ENCODE measurements at regions not wholly inside any gene's neighbourhood (a gene's known extent, or its start where the extent isn't known, plus 50 kb on each side); places are given as distances from the start of the nearest gene placed in this dataset.
A peak's percentile ranks its signal among the peaks of the same experiment; 100 is the strongest.

DNA sequence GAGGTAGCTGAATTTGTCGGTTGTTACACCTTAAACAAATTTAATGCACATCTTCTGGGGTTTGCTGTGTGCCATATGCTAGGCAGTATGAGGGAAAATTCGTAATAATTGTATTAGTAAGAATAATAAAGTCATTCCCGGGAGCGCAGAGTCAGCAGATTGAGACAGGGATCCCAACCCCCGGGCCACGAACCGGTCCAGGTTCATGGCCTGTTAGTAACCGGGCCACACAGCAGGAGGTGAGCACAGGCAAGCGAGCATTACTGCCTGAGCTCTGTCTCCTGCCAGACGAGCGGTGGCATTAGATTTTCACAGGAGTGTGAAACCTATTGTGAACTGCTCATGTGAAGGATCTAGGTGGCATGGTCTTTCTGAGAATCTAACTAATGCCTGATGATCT is 114.9 kb downstream of the PCDH7 start:
- H3K27ac ChIP-seq (ENCODE audit: low read depth, low read length): peak overlapping the region; percentile 100
- intact Hi-C loops (cut with micrococcal nuclease): loop anchor here (5.0 kb wide), 1 partner anchor 118 kb away; no protein-coding TSS in a partner anchor
- TF ChIP-seq POLR2AphosphoS5 (IDR thresholded peaks at IDR 0.05; ENCODE audit: low read depth, low read length) (peak; percentile 26; the same call in 1 of the 2 replicates), EZH2phosphoT487 (IDR thresholded peaks at IDR 0.05; ENCODE audit: borderline replicate concordance) (no peak)
- TF ChIP-seq, protein P1, sequence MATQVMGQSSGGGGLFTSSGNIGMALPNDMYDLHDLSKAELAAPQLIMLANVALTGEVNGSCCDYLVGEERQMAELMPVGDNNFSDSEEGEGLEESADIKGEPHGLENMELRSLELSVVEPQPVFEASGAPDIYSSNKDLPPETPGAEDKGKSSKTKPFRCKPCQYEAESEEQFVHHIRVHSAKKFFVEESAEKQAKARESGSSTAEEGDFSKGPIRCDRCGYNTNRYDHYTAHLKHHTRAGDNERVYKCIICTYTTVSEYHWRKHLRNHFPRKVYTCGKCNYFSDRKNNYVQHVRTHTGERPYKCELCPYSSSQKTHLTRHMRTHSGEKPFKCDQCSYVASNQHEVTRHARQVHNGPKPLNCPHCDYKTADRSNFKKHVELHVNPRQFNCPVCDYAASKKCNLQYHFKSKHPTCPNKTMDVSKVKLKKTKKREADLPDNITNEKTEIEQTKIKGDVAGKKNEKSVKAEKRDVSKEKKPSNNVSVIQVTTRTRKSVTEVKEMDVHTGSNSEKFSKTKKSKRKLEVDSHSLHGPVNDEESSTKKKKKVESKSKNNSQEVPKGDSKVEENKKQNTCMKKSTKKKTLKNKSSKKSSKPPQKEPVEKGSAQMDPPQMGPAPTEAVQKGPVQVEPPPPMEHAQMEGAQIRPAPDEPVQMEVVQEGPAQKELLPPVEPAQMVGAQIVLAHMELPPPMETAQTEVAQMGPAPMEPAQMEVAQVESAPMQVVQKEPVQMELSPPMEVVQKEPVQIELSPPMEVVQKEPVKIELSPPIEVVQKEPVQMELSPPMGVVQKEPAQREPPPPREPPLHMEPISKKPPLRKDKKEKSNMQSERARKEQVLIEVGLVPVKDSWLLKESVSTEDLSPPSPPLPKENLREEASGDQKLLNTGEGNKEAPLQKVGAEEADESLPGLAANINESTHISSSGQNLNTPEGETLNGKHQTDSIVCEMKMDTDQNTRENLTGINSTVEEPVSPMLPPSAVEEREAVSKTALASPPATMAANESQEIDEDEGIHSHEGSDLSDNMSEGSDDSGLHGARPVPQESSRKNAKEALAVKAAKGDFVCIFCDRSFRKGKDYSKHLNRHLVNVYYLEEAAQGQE (IDR thresholded peaks at IDR 0.05; ENCODE audit: low read depth): no peak

DNA sequence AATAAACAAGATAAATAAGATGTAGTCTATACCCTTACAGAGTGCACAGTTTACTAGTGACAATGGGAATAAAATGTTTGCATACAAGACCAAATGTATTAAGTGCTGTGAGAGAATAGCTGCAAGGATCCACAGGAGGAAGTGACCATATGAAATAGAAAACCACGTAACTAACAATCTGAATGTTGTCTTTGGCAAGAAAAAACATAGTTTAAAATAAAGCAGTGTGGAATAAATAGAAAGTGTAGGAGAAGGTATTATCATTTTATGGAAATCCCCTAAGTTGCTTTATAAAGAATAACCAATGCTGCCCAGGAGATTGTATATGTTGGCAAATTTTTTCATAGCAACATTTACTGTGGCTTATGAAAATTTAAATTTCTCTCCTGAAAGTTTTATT is 116.1 kb downstream of the PCDH7 start:
- peaks cover 98% of the 10 kb centered on the region for H3K79me2 ChIP-seq (ENCODE audit: insufficient read depth, low read length)
- H3K4me3 ChIP-seq (replicated peaks in 1 of 2; ENCODE audit: low read depth in 1 of 2, low read length in 2 of 2): 0 out of 4 replicates have a peak overlapping the region, but pooled peaks of 1 of the 2 experiments have one; percentile 2
- H3K9me2 ChIP-seq (ENCODE audit: insufficient read depth): no peaks in the 10 kb centered on the region
- no peak overlapping the region for H2AFZ ChIP-seq (ENCODE audit: low read depth, low read length, poor library complexity, severe bottlenecking)
- TF ChIP-seq CEBPB (IDR thresholded peaks at IDR 0.05; ENCODE audit: low read depth) (0 out of 2 replicates have a peak, but pooled peaks have one; percentile 8), EZH2 (IDR thresholded peaks at IDR 0.05) (no peak)
- H3K9ac ChIP-seq (ENCODE audit: low read length): peak overlapping the region; percentile 63
- CTCF ChIA-PET: no interaction called here
- intact Hi-C loops (cut with micrococcal nuclease): loop anchor here (5.0 kb wide), 1 partner anchor 119 kb away; no protein-coding TSS in a partner anchor
- no peak for ATAC-seq
- BruUV-seq (replicated peaks): no TSS peak
- no peak for DNase-seq (ENCODE audit: low read depth, low spot score)
- H4K20me1 ChIP-seq (ENCODE audit: insufficient read depth): no peaks in the 10 kb centered on the region
- peak overlapping the region; percentile 61 for H3K4me2 ChIP-seq (ENCODE audit: low read length)
- RAD21 ChIA-PET (ENCODE audit: low non-redundant PET in 1 of 2, low total read pairs in 2 of 2, uncharacterized antibody in 2 of 2, unreplicated experiment in 2 of 2): no interaction called here
- peak overlapping the region; percentile 100 for H3K27ac ChIP-seq (ENCODE audit: low read depth, low read length)
- H3K27me3 ChIP-seq (ENCODE audit: insufficient read depth, low read length): no peaks in the 10 kb centered on the region
- POLR2A ChIA-PET: interaction anchor here (0.6 to 3.6 kb wide), 2 partner anchors 11 to 12 kb away, joined by 3 to 17 read pairs; no protein-coding TSS in a partner anchor
- no peaks in the 10 kb centered on the region for H3K9me3 ChIP-seq (ENCODE audit: control insufficient read depth in 1 of 2, insufficient read depth in 1 of 2, low read depth in 1 of 2, low read length in 2 of 2)
- H3K36me3 ChIP-seq (ENCODE audit: control insufficient read depth in 1 of 2, insufficient read depth in 2 of 2, low read length in 2 of 2): no peaks in the 10 kb centered on the region
- peaks cover 79 to 99% of the 10 kb centered on the region in 2 experiments for H3K4me1 ChIP-seq (ENCODE audit: control insufficient read depth in 1 of 2, insufficient read depth in 2 of 2, low read length in 2 of 2)

More for the DNA sequence above, 114.9 kb downstream of the PCDH7 start:
- DNase-seq (ENCODE audit: low read depth, low spot score) (no peak), ATAC-seq (peak; percentile 35)
- H3K79me2 ChIP-seq (ENCODE audit: insufficient read depth, low read length): peaks cover 100% of the 10 kb centered on the region
- no peak overlapping the region for H2AFZ ChIP-seq (ENCODE audit: low read depth, low read length, poor library complexity, severe bottlenecking)
- H3K4me3 ChIP-seq (replicated peaks in 1 of 2; ENCODE audit: low read depth in 1 of 2, low read length in 2 of 2): peak overlapping the region in 1 of 2 experiments; percentile 14; a peak in 2 of 4 replicates
- H4K20me1 ChIP-seq (ENCODE audit: insufficient read depth): no peaks in the 10 kb centered on the region
- no peaks in the 10 kb centered on the region for H3K36me3 ChIP-seq (ENCODE audit: control insufficient read depth in 1 of 2, insufficient read depth in 2 of 2, low read length in 2 of 2)
- H3K27me3 ChIP-seq (ENCODE audit: insufficient read depth, low read length): no peaks in the 10 kb centered on the region
- ChIA-PET POLR2A (interaction anchor here (0.7 to 3.6 kb wide), 6 partner anchors 11 to 77 kb away, joined by 3 to 17 read pairs (median 3); no protein-coding TSS in a partner anchor), CTCF (no interaction called here), RAD21 (ENCODE audit: low non-redundant PET in 1 of 2, low total read pairs in 2 of 2, uncharacterized antibody in 2 of 2, unreplicated experiment in 2 of 2) (no interaction called here)
- no peaks in the 10 kb centered on the region for H3K9me2 ChIP-seq (ENCODE audit: insufficient read depth)
- peaks cover 71 to 98% of the 10 kb centered on the region in 2 experiments for H3K4me1 ChIP-seq (ENCODE audit: control insufficient read depth in 1 of 2, insufficient read depth in 2 of 2, low read length in 2 of 2)
- no TSS peak for BruUV-seq (replicated peaks)
- H3K9me3 ChIP-seq (ENCODE audit: control insufficient read depth in 1 of 2, insufficient read depth in 1 of 2, low read depth in 1 of 2, low read length in 2 of 2): no peaks in the 10 kb centered on the region
- H3K9ac ChIP-seq (ENCODE audit: low read length): peak overlapping the region; percentile 63
- peak overlapping the region; percentile 61 for H3K4me2 ChIP-seq (ENCODE audit: low read length)

All from HCT116 (cell line).